GM12878 (cell line): ENCODE measurements at regions not wholly inside any gene's neighbourhood (a gene's known extent, or its start where the extent isn't known, plus 50 kb on each side); places are given as distances from the start of the nearest gene placed in this dataset.

Experiments used
- ATAC-seq: fragments of 200-7000 bp; cut with Tn5 transposase; 3 replicates; pipeline ENCODE4 v1.9.1; 2020; ENCODE audit warnings: mild to moderate bottlenecking, moderate library complexity
- BruUV-seq: library from RNA; stranded (reverse); fragments of 400-500 nt; replicated peaks from 2 replicates; lab custom pipeline; 2021; lab: Mats Ljungman, UMichigan
- CTCF ChIA-PET: fragments of 300-600 bp; sonication (Branson Sonifier 250); formaldehyde crosslinking; extraction: SDS; loops from one replicate; lab custom pipeline; 2021; ENCODE audit warnings: inconsistent platforms; lab: Yijun Ruan, JAX
- POLR2A ChIA-PET: fragments of 350-600 bp; formaldehyde crosslinking; extraction: SDS; loops from one replicate; lab custom pipeline; 2021; ENCODE audit warnings: inconsistent platforms; lab: Charles Lee
- RAD21 ChIA-PET: fragments of 300-600 bp; sonication (Branson Sonifier 250); formaldehyde crosslinking; loops from one replicate; lab custom pipeline; 2023; ENCODE audit warnings: antibody characterized with exemption; ENCODE audit not compliant: unreplicated experiment; lab: Charles Lee
- SMC1A ChIA-PET: fragments of 300-600 bp; sonication (Branson Sonifier 250); formaldehyde crosslinking; loops from one replicate; lab custom pipeline; 2023; ENCODE audit not compliant: unreplicated experiment, uncharacterized antibody; lab: Charles Lee
- DNase-seq: peaks from one replicate; pipeline ENCODE4 v3.0.0-alpha.2; 2011; ENCODE audit warnings: low read depth, low spot score
- FAIRE-seq: peaks from 3 replicates; lab custom pipeline; 2011; peaks lifted over from hg19 to GRCh38; lab: Jason Lieb, UNC
- H2AFZ ChIP-seq: 2 replicates; pipeline ENCODE4 v1.6.0; 2011; ENCODE audit warnings: low read depth, low read length, control low read depth; ENCODE audit not compliant: control insufficient read depth
- H3K27ac ChIP-seq: 2 replicates; pipeline ENCODE4 v1.5.1; 2011; ENCODE audit warnings: control low read depth; ENCODE audit not compliant: control insufficient read depth, insufficient read depth
- H3K27me3 ChIP-seq, 2 experiments: replicated peaks in 1 of 2; 2 replicates each; pipeline versions ENCODE4 v1.6.0 to v1.6.1; 2011; ENCODE audit warnings: low read length in 1 of 2; ENCODE audit not compliant: control insufficient read depth in 2 of 2, insufficient read depth in 2 of 2
- H3K36me3 ChIP-seq, 2 experiments: 2 replicates each; pipeline ENCODE4 v1.5.1; 2011; ENCODE audit warnings: low read length in 1 of 2; ENCODE audit not compliant: control insufficient read depth in 2 of 2, insufficient read depth in 2 of 2
- H3K4me1 ChIP-seq: 2 replicates; pipeline ENCODE4 v1.6.1; 2011; ENCODE audit warnings: mild to moderate bottlenecking, low read length, moderate library complexity, mixed read lengths; ENCODE audit not compliant: control insufficient read depth, insufficient read depth
- H3K4me2 ChIP-seq: 2 replicates; pipeline ENCODE4 v1.6.0; 2011; ENCODE audit warnings: control low read depth; ENCODE audit not compliant: control insufficient read depth, insufficient read depth
- H3K4me3 ChIP-seq: fragments of 200-600 bp; sonication (generic); 2 replicates; pipeline ENCODE4 v1.5.1; 2016
- H3K79me2 ChIP-seq: 2 replicates; pipeline ENCODE4 v1.6.0; 2011; ENCODE audit warnings: low read length; ENCODE audit not compliant: control insufficient read depth, insufficient read depth
- H3K9ac ChIP-seq: 2 replicates; pipeline ENCODE4 v1.8.0; 2011; ENCODE audit warnings: low read length, control low read depth, mixed read lengths; ENCODE audit not compliant: control insufficient read depth, insufficient read depth
- H3K9me3 ChIP-seq: replicated peaks from 3 replicates; pipeline ENCODE4 v1.5.1; 2011; ENCODE audit warnings: mild to moderate bottlenecking, low read length; ENCODE audit not compliant: control insufficient read depth, insufficient read depth
- H4K20me1 ChIP-seq: 2 replicates; pipeline ENCODE4 v1.6.0; 2011; ENCODE audit not compliant: control insufficient read depth, insufficient read depth
- EGR1 ChIP-seq, 2 experiments: IDR thresholded peaks; 1 replicate in 1 of 2; 2 replicates in 1 of 2; pipeline ENCODE4 v1.6.1; 2011 to 2012; ENCODE audit warnings: low read depth in 2 of 2, low read length in 2 of 2, borderline replicate concordance in 1 of 2, mild to moderate bottlenecking in 1 of 2, moderate library complexity in 1 of 2
- MYC ChIP-seq: IDR thresholded peaks from 2 replicates; pipeline ENCODE4 v1.6.1; 2011; ENCODE audit warnings: mild to moderate bottlenecking, low read length, moderate library complexity, inconsistent platforms; ENCODE audit not compliant: insufficient read depth, insufficient replicate concordance, insufficient read length, severe bottlenecking
- PAX8 ChIP-seq: fragments of 450-650 bp; IDR thresholded peaks from 2 replicates; pipeline ENCODE4 v1.6.1; 2017; ENCODE audit warnings: mild to moderate bottlenecking, moderate library complexity
- WGBS: methylation state at CpG from one replicate; pipeline ENCODE4 v1.1.6; 2016; ENCODE audit warnings: low lambda C conversion rate; ENCODE audit not compliant: insufficient replicate concordance, insufficient coverage; ENCODE audit errors: missing lambda C conversion rate; 5-methylcytosine and 5-hydroxymethylcytosine counted together
- in situ Hi-C: fragments of 300-500 bp; cut with MboI; formaldehyde crosslinking; loops from 9 replicates; pipeline ENCODE4 v1.14.3; 2018; ENCODE audit warnings: mixed read lengths
- intact Hi-C: fragments of 100-400 bp; cut with micrococcal nuclease; formaldehyde crosslinking; loops from one replicate; pipeline ENCODE4 v1.14.2; 2022; ENCODE audit not compliant: unreplicated experiment
- TF ChIP-seq, protein P1 (sequence below): IDR thresholded peaks from 2 replicates; pipeline ENCODE4 v1.6.1; 2012; ENCODE audit warnings: low read depth, low read length, improper control_type of control experiment
- TF ChIP-seq, protein P2 (sequence below): IDR thresholded peaks from 2 replicates; pipeline ENCODE4 v1.6.1; 2011; ENCODE audit warnings: borderline replicate concordance, low read depth, mild to moderate bottlenecking, moderate library complexity, low read length; ENCODE audit not compliant: insufficient read depth, poor library complexity, severe bottlenecking
- TF ChIP-seq, protein P3 (sequence below): IDR thresholded peaks from 2 replicates; pipeline ENCODE4 v1.6.1; 2012; ENCODE audit warnings: mild to moderate bottlenecking, low read depth, low read length
- TF ChIP-seq, protein P4 (sequence below): fragments of 450-650 bp; IDR thresholded peaks from 2 replicates; pipeline ENCODE4 v1.6.1; 2017; ENCODE audit warnings: mild to moderate bottlenecking

DNA sequence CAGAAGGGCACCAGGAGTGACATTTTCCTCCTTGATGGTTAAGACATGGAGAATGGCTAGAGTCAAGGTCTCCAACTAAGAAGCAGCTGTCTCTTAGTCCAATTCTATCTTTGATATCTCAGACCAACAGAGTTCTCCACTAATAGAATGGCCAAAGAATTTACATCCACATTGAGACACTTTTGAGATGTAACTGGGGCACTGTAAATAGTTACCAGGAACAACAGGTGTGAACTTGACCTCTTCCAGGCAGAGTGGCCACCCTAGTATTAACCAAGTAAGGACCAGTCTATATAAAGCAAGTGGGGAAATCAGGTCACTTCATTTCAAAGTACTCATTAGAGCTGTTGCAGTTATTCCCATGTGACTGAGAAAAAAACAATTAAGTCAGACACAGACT lies 159.7 kb upstream of the RAD23B start:
- no peak for DNase-seq
- H3K4me3 ChIP-seq = no peak overlapping the region
- no peaks in the 10 kb centered on the region for H4K20me1 ChIP-seq
- in situ Hi-C loops = no loop called here
- POLR2A ChIA-PET = no interaction called here
- SMC1A ChIA-PET = interaction anchor here (4.5 kb wide), 1 partner anchor 14 kb away, joined by 22 read pairs; no protein-coding TSS in a partner anchor
- no TSS peak for BruUV-seq
- RAD21 ChIA-PET = no interaction called here
- no peaks in the 10 kb centered on the region for H3K4me1 ChIP-seq
- H3K4me2 ChIP-seq = no peak overlapping the region
- no peak overlapping the region for H3K27ac ChIP-seq
- TF ChIP-seq EGR1 (IDR thresholded peaks at IDR 0.05; ENCODE audit: borderline replicate concordance in 1 of 2, low read depth in 2 of 2, low read length in 2 of 2) (no peak), PAX8 (no peak)
- TF ChIP-seq, protein P1, sequence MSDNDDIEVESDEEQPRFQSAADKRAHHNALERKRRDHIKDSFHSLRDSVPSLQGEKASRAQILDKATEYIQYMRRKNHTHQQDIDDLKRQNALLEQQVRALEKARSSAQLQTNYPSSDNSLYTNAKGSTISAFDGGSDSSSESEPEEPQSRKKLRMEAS = no peak
- TF ChIP-seq, protein P2, sequence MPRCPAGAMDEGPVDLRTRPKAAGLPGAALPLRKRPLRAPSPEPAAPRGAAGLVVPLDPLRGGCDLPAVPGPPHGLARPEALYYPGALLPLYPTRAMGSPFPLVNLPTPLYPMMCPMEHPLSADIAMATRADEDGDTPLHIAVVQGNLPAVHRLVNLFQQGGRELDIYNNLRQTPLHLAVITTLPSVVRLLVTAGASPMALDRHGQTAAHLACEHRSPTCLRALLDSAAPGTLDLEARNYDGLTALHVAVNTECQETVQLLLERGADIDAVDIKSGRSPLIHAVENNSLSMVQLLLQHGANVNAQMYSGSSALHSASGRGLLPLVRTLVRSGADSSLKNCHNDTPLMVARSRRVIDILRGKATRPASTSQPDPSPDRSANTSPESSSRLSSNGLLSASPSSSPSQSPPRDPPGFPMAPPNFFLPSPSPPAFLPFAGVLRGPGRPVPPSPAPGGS = no peak
- no peak for FAIRE-seq
- no peaks in the 10 kb centered on the region for H3K36me3 ChIP-seq
- no peaks in the 10 kb centered on the region; a peak in 1 of 4 replicates for H3K27me3 ChIP-seq
- ATAC-seq = no peak
- no peaks in the 10 kb centered on the region for H3K79me2 ChIP-seq
- H2AFZ ChIP-seq = no peak overlapping the region
- CTCF ChIA-PET = interaction anchor here (1.1 kb wide), 1 partner anchor 9 kb away, joined by 4 read pairs; no protein-coding TSS in a partner anchor
- no peaks in the 10 kb centered on the region; the same call in 2 of the 3 replicates for H3K9me3 ChIP-seq
- intact Hi-C loops = no loop called here
- H3K9ac ChIP-seq = no peak overlapping the region

DNA sequence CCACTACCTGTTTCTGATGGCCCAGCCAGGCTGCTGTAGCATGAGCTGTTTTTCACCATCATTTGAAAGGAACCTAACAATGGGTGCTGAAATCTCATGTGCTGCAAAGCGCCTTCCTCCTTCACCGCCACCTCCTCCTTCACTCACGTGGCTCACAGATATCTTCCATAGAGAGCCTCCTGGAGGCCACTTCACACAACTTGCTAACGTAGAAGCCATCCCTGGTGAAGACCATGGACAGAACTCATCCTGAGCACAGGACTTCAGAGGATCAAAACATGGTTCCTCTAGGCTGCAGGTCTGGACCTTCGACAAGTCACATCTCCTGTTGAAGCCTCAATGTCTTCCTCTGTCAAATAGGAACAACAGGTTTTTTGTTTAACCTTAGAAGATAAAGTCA lies 155.5 kb upstream of the RAD23B start:
- FAIRE-seq = no peak
- Histone ChIP-seq H3K9me3 (no peaks in the 10 kb centered on the region; the same call in 2 of the 3 replicates), H3K36me3 (no peaks in the 10 kb centered on the region), H3K79me2 (no peaks in the 10 kb centered on the region), H3K4me3 (no peak overlapping the region), H3K4me2 (no peak overlapping the region), H3K27me3 (no peaks in the 10 kb centered on the region; a peak in 1 of 4 replicates), H3K27ac (no peak overlapping the region), H3K4me1 (no peaks in the 10 kb centered on the region), H3K9ac (no peak overlapping the region), H2AFZ (no peak overlapping the region), H4K20me1 (no peaks in the 10 kb centered on the region)
- ChIA-PET SMC1A (interaction anchor here (4.5 kb wide), 1 partner anchor 9 kb away, joined by 22 read pairs; no protein-coding TSS in a partner anchor), CTCF (interaction anchor here (4.0 kb wide), 1 partner anchor 11 kb away, joined by 34 read pairs; no protein-coding TSS in a partner anchor), POLR2A (no interaction called here), RAD21 (no interaction called here)
- no TSS peak for BruUV-seq
- in situ Hi-C loops (no loop called here), intact Hi-C loops (no loop called here)
- no peak for DNase-seq
- WGBS = 23% methylated on average over 5 of the region's 5 CpGs
- no peak for ATAC-seq
- TF ChIP-seq, protein P3, sequence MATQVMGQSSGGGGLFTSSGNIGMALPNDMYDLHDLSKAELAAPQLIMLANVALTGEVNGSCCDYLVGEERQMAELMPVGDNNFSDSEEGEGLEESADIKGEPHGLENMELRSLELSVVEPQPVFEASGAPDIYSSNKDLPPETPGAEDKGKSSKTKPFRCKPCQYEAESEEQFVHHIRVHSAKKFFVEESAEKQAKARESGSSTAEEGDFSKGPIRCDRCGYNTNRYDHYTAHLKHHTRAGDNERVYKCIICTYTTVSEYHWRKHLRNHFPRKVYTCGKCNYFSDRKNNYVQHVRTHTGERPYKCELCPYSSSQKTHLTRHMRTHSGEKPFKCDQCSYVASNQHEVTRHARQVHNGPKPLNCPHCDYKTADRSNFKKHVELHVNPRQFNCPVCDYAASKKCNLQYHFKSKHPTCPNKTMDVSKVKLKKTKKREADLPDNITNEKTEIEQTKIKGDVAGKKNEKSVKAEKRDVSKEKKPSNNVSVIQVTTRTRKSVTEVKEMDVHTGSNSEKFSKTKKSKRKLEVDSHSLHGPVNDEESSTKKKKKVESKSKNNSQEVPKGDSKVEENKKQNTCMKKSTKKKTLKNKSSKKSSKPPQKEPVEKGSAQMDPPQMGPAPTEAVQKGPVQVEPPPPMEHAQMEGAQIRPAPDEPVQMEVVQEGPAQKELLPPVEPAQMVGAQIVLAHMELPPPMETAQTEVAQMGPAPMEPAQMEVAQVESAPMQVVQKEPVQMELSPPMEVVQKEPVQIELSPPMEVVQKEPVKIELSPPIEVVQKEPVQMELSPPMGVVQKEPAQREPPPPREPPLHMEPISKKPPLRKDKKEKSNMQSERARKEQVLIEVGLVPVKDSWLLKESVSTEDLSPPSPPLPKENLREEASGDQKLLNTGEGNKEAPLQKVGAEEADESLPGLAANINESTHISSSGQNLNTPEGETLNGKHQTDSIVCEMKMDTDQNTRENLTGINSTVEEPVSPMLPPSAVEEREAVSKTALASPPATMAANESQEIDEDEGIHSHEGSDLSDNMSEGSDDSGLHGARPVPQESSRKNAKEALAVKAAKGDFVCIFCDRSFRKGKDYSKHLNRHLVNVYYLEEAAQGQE = peak; percentile 16; the same call in 1 of the 2 replicates
- TF ChIP-seq, protein P4, sequence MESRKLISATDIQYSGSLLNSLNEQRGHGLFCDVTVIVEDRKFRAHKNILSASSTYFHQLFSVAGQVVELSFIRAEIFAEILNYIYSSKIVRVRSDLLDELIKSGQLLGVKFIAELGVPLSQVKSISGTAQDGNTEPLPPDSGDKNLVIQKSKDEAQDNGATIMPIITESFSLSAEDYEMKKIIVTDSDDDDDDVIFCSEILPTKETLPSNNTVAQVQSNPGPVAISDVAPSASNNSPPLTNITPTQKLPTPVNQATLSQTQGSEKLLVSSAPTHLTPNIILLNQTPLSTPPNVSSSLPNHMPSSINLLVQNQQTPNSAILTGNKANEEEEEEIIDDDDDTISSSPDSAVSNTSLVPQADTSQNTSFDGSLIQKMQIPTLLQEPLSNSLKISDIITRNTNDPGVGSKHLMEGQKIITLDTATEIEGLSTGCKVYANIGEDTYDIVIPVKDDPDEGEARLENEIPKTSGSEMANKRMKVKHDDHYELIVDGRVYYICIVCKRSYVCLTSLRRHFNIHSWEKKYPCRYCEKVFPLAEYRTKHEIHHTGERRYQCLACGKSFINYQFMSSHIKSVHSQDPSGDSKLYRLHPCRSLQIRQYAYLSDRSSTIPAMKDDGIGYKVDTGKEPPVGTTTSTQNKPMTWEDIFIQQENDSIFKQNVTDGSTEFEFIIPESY = no peak
- TF ChIP-seq MYC = no peak
